ENCODE measurements at regions not wholly inside any gene's neighbourhood (a gene's known extent, or its start where the extent isn't known, plus 50 kb on each side); places are given as distances from the start of the nearest gene placed in this dataset.

DNA sequence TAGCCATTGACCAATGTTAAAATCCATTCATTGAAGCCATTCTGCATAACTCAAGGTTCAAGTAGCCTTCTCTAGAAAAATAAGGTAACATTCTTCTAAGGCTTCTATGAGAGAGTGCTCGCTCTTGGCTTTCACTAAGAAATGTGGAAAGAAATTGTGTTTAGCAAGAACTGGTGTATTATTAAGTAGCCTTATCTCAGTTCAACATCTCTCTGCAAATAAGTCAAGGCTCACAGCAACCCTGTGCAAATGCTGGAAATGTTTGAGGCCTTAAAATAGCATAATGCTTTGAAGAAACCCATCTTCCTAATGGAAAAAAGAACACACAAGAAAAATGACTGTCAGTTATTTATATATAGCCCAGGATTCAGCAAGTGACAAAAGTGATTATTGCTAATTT lies 254.1 kb upstream of the PROX1 start:
- in situ Hi-C loops (cut with MboI; ENCODE audit: low sequenced_read_pairs) (no loop called here), intact Hi-C loops (cut with micrococcal nuclease) (no loop called here), dilution Hi-C loops (cut with HindIII; ENCODE audit: low sequenced_read_pairs, unreplicated experiment) (no loop called here)
- no peak overlapping the region for H3K18ac ChIP-seq (ENCODE audit: low read depth, low read length)
- H3K79me1 ChIP-seq (ENCODE audit: low read depth in 1 of 2, low read length in 2 of 2), result no peaks in the 10 kb centered on the region
- no peak overlapping the region for H4K8ac ChIP-seq (ENCODE audit: low read depth in 2 of 2, low read length in 2 of 2)
- BruUV-seq (replicated peaks), result no TSS peak
- H3K9me1 ChIP-seq (ENCODE audit: insufficient read depth, low read length), result no peaks in the 10 kb centered on the region
- no peaks in the 10 kb centered on the region for H3K36me3 ChIP-seq (ENCODE audit: control insufficient read depth, insufficient read depth, low read length)
- WGBS, 2 experiments (ENCODE audit: extremely low coverage in 2 of 2, insufficient read length in 1 of 2), result no CpG with 5 or more reads among the region's 1 CpG
- H2BK5ac ChIP-seq (ENCODE audit: low read depth, low read length, poor library complexity, severe bottlenecking), result no peak overlapping the region
- H3K56ac ChIP-seq (ENCODE audit: extremely low read depth, insufficient read depth, low read length), result no peak overlapping the region
- H3K4me2 ChIP-seq (ENCODE audit: low read depth, low read length), result no peak overlapping the region
- H3K4me3 ChIP-seq (ENCODE audit: insufficient read depth, low read depth, low read length), result no peak overlapping the region
- H4K20me1 ChIP-seq (ENCODE audit: insufficient read depth, low read length), result no peaks in the 10 kb centered on the region
- no peak overlapping the region for H4K91ac ChIP-seq (ENCODE audit: insufficient read depth, low read depth, low read length)
- POLR2A ChIA-PET (ENCODE audit: unreplicated experiment), result no interaction called here
- DNase-seq, result no peak
- H2BK120ac ChIP-seq (ENCODE audit: low read depth, low read length), result no peak overlapping the region
- peaks cover 6% of the 10 kb centered on the region; the same call in 1 of the 2 replicates for H3K9me3 ChIP-seq (ENCODE audit: control insufficient read depth, insufficient read depth, low read length)
- no peak overlapping the region for H2AFZ ChIP-seq (replicated peaks; ENCODE audit: low read length, poor library complexity)
- no peak for TF ChIP-seq MAFK (IDR thresholded peaks at IDR 0.05; ENCODE audit: low read depth, low read length)
- H4K5ac ChIP-seq (ENCODE audit: low read depth, low read length), result no peak overlapping the region
- no peaks in the 10 kb centered on the region for H3K27me3 ChIP-seq (ENCODE audit: control insufficient read depth, insufficient read depth, low read length)
- ATAC-seq (ENCODE audit: low read depth), result no peak
- H3K27ac ChIP-seq (ENCODE audit: insufficient read depth, low read length), result no peak overlapping the region
- no peak overlapping the region for H3K4ac ChIP-seq (ENCODE audit: low read depth, low read length)
- H3K4me1 ChIP-seq (ENCODE audit: control insufficient read depth, insufficient read depth, low read length), result no peaks in the 10 kb centered on the region
- H2AK5ac ChIP-seq (ENCODE audit: low read depth, low read length), result no peak overlapping the region
- H2AK9ac ChIP-seq (replicated peaks; ENCODE audit: low read depth, low read length, poor library complexity), result no peak overlapping the region
- no peak overlapping the region for H2BK20ac ChIP-seq (ENCODE audit: low read depth, low read length)
- no peak overlapping the region for H3K23ac ChIP-seq (ENCODE audit: low read depth, low read length)
- no peak overlapping the region for H3K9ac ChIP-seq (ENCODE audit: low read depth, low read length)
- CTCF ChIA-PET, result no interaction called here
- no peak overlapping the region for H3K14ac ChIP-seq (replicated peaks; ENCODE audit: low read depth, low read length)
- H2BK15ac ChIP-seq (ENCODE audit: low read depth, low read length), result no peak overlapping the region

All from IMR-90 (cell line).